GM23338 (cell line): ENCODE measurements at regions not wholly inside any gene's neighbourhood (a gene's known extent, or its start where the extent isn't known, plus 50 kb on each side); places are given as distances from the start of the nearest gene placed in this dataset.

ENCODE experiments used
- ATAC-seq: fragments of 200-7000 bp; cut with Tn5 transposase; 3 replicates; pipeline ENCODE4 v1.9.1; 2020
- DNase-seq: peaks from one replicate; pipeline ENCODE4 v3.0.0-alpha.2; 2015; ENCODE audit warnings: low spot score
- H2AFZ ChIP-seq: fragments of 200-600 bp; sonication (generic); 2 replicates; pipeline ENCODE4 v1.8.0; 2016; ENCODE audit warnings: antibody characterized with exemption, mild to moderate bottlenecking, moderate library complexity
- H3F3A ChIP-seq: fragments of 200-600 bp; sonication (generic); replicated peaks from 2 replicates; pipeline ENCODE4 v1.8.0; 2017; ENCODE audit warnings: antibody characterized with exemption, mixed run types, low read depth
- H3K27ac ChIP-seq: fragments of 200-600 bp; sonication (generic); 2 replicates; pipeline ENCODE4 v1.6.1; 2016; ENCODE audit warnings: low read depth
- H3K27me3 ChIP-seq: fragments of 200-600 bp; sonication (generic); 2 replicates; pipeline ENCODE4 v1.8.0; 2016; ENCODE audit warnings: mild to moderate bottlenecking, mixed run types, moderate library complexity; ENCODE audit not compliant: insufficient read depth
- H3K36me3 ChIP-seq: fragments of 200-600 bp; sonication (generic); 2 replicates; pipeline ENCODE4 v1.8.0; 2016; ENCODE audit warnings: mild to moderate bottlenecking; ENCODE audit not compliant: insufficient read depth
- H3K4me1 ChIP-seq: fragments of 200-600 bp; sonication (generic); 2 replicates; pipeline ENCODE4 v1.8.0; 2016; ENCODE audit warnings: mild to moderate bottlenecking, moderate library complexity; ENCODE audit not compliant: insufficient read depth
- H3K4me2 ChIP-seq: fragments of 200-600 bp; sonication (generic); 2 replicates; pipeline ENCODE4 v1.7.1; 2017; ENCODE audit warnings: mixed run types
- H3K4me3 ChIP-seq: fragments of 200-600 bp; sonication (generic); 2 replicates; pipeline ENCODE4 v1.6.1; 2016; ENCODE audit warnings: mixed run types
- H3K79me2 ChIP-seq: fragments of 200-600 bp; sonication (generic); replicated peaks from 2 replicates; pipeline ENCODE4 v1.8.0; 2017; ENCODE audit warnings: mild to moderate bottlenecking; ENCODE audit not compliant: insufficient read depth
- H3K9me2 ChIP-seq: fragments of 200-600 bp; sonication (generic); 2 replicates; pipeline ENCODE4 v1.8.0; 2017; ENCODE audit not compliant: insufficient read depth
- H4K20me1 ChIP-seq: fragments of 200-600 bp; sonication (generic); replicated peaks from 2 replicates; pipeline ENCODE4 v1.8.0; 2017; ENCODE audit warnings: mild to moderate bottlenecking; ENCODE audit not compliant: insufficient read depth
- H3K27ac Mint-ChIP-seq: 2 replicates; pipeline ENCODE4 v1.8.0; 2020; ENCODE audit warnings: inconsistent platforms, mild to moderate bottlenecking, moderate library complexity, mixed read lengths
- H3K27me3 Mint-ChIP-seq: 3 replicates; pipeline ENCODE4 v1.8.0; 2022; ENCODE audit warnings: low read depth, mild to moderate bottlenecking, moderate library complexity, mixed read lengths, inconsistent platforms; ENCODE audit not compliant: insufficient read depth, poor library complexity
- H3K36me3 Mint-ChIP-seq: 3 replicates; pipeline ENCODE4 v1.8.0; 2021; ENCODE audit warnings: low read depth, mild to moderate bottlenecking, inconsistent platforms, moderate library complexity, mixed read lengths
- H3K4me1 Mint-ChIP-seq: 3 replicates; pipeline ENCODE4 v1.8.0; 2020; ENCODE audit warnings: mild to moderate bottlenecking, inconsistent platforms, mixed read lengths
- H3K4me3 Mint-ChIP-seq: 3 replicates; pipeline ENCODE4 v1.8.0; 2021; ENCODE audit warnings: moderate library complexity, mild to moderate bottlenecking, inconsistent platforms, mixed read lengths
- H3K9me3 Mint-ChIP-seq: 3 replicates; pipeline ENCODE4 v1.8.0; 2020; ENCODE audit warnings: moderate library complexity, mild to moderate bottlenecking, inconsistent platforms, mixed read lengths
- CREB1 ChIP-seq: fragments of 250-450 bp; sonication (Bioruptor Pico); IDR thresholded peaks from 2 replicates; pipeline ENCODE4 v1.5.0; 2020; ENCODE audit warnings: low read depth, mild to moderate bottlenecking, moderate library complexity
- CTCF ChIP-seq, 2 experiments: fragments of 200-600 bp in 1 of 2; sonication (generic) in 1 of 2; conservative IDR thresholded peaks; 2 replicates each; pipeline versions ENCODE4 v1.5.1 to v1.6.1; 2016 to 2017; ENCODE audit warnings: antibody characterized with exemption in 2 of 2, low read depth in 2 of 2, mild to moderate bottlenecking in 2 of 2, moderate library complexity in 1 of 2
- EZH2 ChIP-seq: fragments of 200-600 bp; sonication (generic); IDR thresholded peaks from one replicate; pipeline ENCODE4 v1.8.0; 2017; ENCODE audit warnings: antibody characterized with exemption, mild to moderate bottlenecking, low read depth; ENCODE audit not compliant: unreplicated experiment
- EZH2phosphoT487 ChIP-seq: fragments of 200-600 bp; sonication (generic); IDR thresholded peaks from one replicate; pipeline ENCODE4 v1.8.1; 2018; ENCODE audit warnings: antibody characterized with exemption; ENCODE audit not compliant: unreplicated experiment
- JUNB ChIP-seq: IDR thresholded peaks from one replicate; pipeline ENCODE4 v1.6.1; 2016; ENCODE audit warnings: antibody characterized with exemption; ENCODE audit not compliant: unreplicated experiment
- NANOG ChIP-seq: IDR thresholded peaks from 2 replicates; pipeline ENCODE4 v1.6.1; 2016; ENCODE audit warnings: antibody characterized with exemption, borderline replicate concordance
- POLR2AphosphoS5 ChIP-seq: IDR thresholded peaks from 2 replicates; pipeline ENCODE4 v1.6.1; 2016; ENCODE audit warnings: antibody characterized with exemption, low read depth
- STAT1 ChIP-seq: IDR thresholded peaks from one replicate; pipeline ENCODE4 v1.6.1; 2016; ENCODE audit warnings: antibody characterized with exemption; ENCODE audit not compliant: unreplicated experiment
- ZNF331 ChIP-seq: fragments of 250-450 bp; sonication (Bioruptor Pico); IDR thresholded peaks from 2 replicates; pipeline ENCODE4 v1.5.0; 2020; ENCODE audit warnings: low read depth, mild to moderate bottlenecking, moderate library complexity
- TF ChIP-seq, protein P1 (sequence below): IDR thresholded peaks from one replicate; pipeline ENCODE4 v1.6.1; 2018; ENCODE audit warnings: antibody characterized with exemption; ENCODE audit not compliant: unreplicated experiment

GRCh38 chr20:52251136-52251700 lies 59.6 kb upstream of the ZFP64 start (continued):
- TF ChIP-seq, protein P1, sequence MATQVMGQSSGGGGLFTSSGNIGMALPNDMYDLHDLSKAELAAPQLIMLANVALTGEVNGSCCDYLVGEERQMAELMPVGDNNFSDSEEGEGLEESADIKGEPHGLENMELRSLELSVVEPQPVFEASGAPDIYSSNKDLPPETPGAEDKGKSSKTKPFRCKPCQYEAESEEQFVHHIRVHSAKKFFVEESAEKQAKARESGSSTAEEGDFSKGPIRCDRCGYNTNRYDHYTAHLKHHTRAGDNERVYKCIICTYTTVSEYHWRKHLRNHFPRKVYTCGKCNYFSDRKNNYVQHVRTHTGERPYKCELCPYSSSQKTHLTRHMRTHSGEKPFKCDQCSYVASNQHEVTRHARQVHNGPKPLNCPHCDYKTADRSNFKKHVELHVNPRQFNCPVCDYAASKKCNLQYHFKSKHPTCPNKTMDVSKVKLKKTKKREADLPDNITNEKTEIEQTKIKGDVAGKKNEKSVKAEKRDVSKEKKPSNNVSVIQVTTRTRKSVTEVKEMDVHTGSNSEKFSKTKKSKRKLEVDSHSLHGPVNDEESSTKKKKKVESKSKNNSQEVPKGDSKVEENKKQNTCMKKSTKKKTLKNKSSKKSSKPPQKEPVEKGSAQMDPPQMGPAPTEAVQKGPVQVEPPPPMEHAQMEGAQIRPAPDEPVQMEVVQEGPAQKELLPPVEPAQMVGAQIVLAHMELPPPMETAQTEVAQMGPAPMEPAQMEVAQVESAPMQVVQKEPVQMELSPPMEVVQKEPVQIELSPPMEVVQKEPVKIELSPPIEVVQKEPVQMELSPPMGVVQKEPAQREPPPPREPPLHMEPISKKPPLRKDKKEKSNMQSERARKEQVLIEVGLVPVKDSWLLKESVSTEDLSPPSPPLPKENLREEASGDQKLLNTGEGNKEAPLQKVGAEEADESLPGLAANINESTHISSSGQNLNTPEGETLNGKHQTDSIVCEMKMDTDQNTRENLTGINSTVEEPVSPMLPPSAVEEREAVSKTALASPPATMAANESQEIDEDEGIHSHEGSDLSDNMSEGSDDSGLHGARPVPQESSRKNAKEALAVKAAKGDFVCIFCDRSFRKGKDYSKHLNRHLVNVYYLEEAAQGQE, result no peak
- TF ChIP-seq CTCF (conservative IDR thresholded peaks at IDR 0.05; ENCODE audit: low read depth in 2 of 2) (no peak), STAT1 (no peak), ZNF331 (CRISPR knock-in tag) (no peak), EZH2phosphoT487 (no peak), POLR2AphosphoS5 (no peak), JUNB (no peak), EZH2 (no peak), CREB1 (CRISPR knock-in tag) (no peak)

GRCh38 chr20:52247548-52247947 lies 56.0 kb upstream of the ZFP64 start:
- DNase-seq, result no peak
- Mint-ChIP-seq H3K27me3 (no peaks in the 10 kb centered on the region), H3K4me3 (no peak overlapping the region), H3K9me3 (no peaks in the 10 kb centered on the region; the same call in 2 of the 3 replicates), H3K36me3 (0 out of 3 replicates have a peak, but pooled peaks cover 3% of the 10 kb centered on the region), H3K4me1 (no peaks in the 10 kb centered on the region), H3K27ac (no peak overlapping the region)
- H4K20me1 ChIP-seq, result no peaks in the 10 kb centered on the region
- no peak overlapping the region for H3K4me3 ChIP-seq
- no peaks in the 10 kb centered on the region for H3K27me3 ChIP-seq
- ATAC-seq, result no peak
- H3K79me2 ChIP-seq, result no peaks in the 10 kb centered on the region
- no peaks in the 10 kb centered on the region for H3K9me2 ChIP-seq
- H3K27ac ChIP-seq, result no peak overlapping the region
- no peak overlapping the region for H3K4me2 ChIP-seq
- no peaks in the 10 kb centered on the region for H3K4me1 ChIP-seq
- no peak overlapping the region for H2AFZ ChIP-seq
- H3K36me3 ChIP-seq, result no peaks in the 10 kb centered on the region; the same call in 1 of the 2 replicates
- no peaks in the 10 kb centered on the region for H3F3A ChIP-seq
- TF ChIP-seq STAT1 (no peak), CTCF (conservative IDR thresholded peaks at IDR 0.05; ENCODE audit: low read depth in 2 of 2) (no peak), NANOG (no peak)
- TF ChIP-seq, protein P1, result no peak
